Neuron (in vitro differentiated cells): ENCODE measurements at regions not wholly inside any gene's neighbourhood (a gene's known extent, or its start where the extent isn't known, plus 50 kb on each side); places are given as distances from the start of the nearest gene placed in this dataset.
A peak's percentile ranks its signal among the peaks of the same experiment; 100 is the strongest.

Experiments used
- H2AFZ ChIP-seq: one replicate; pipeline ENCODE4 v1.6.1; 2013; ENCODE audit warnings: low read depth, mild to moderate bottlenecking, inconsistent platforms, low read length, moderate library complexity
- H3K27me3 ChIP-seq: one replicate; pipeline ENCODE4 v1.6.1; 2013; ENCODE audit warnings: low read length; ENCODE audit not compliant: insufficient read depth
- H3K36me3 ChIP-seq: one replicate; pipeline ENCODE4 v1.6.1; 2013; ENCODE audit warnings: low read length; ENCODE audit not compliant: insufficient read depth
- H3K4me1 ChIP-seq: one replicate; pipeline ENCODE4 v1.6.1; 2013; ENCODE audit warnings: low read length; ENCODE audit not compliant: insufficient read depth
- H3K4me3 ChIP-seq: 2 replicates; pipeline ENCODE4 v1.5.1; 2013; ENCODE audit warnings: mild to moderate bottlenecking, low read length, moderate library complexity
- H3K9me3 ChIP-seq: one replicate; pipeline ENCODE4 v1.6.1; 2013; ENCODE audit warnings: low read length

DNA sequence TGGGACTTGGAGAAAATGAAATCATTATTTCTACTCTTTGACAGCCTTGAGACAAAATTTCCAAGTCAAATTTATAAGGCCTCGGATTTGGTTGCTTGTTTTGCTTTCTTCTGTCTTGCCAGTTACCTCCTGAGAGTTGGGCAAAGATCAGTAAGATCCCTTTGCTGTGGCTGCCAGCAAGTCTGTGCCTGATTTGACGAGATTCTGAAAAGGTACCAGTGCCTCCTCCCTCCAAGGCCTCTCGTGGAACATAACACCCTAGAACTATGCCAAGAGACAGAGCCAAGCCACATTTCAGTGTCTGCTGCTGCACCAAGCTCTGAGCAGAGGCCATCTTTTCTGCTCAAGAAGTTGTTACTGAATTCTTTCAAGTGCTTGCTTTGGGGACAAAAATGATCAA is 61.0 kb downstream of the GTPBP8 start:
- Histone ChIP-seq H3K36me3 (no peaks in the 10 kb centered on the region), H3K27me3 (no peaks in the 10 kb centered on the region)

DNA sequence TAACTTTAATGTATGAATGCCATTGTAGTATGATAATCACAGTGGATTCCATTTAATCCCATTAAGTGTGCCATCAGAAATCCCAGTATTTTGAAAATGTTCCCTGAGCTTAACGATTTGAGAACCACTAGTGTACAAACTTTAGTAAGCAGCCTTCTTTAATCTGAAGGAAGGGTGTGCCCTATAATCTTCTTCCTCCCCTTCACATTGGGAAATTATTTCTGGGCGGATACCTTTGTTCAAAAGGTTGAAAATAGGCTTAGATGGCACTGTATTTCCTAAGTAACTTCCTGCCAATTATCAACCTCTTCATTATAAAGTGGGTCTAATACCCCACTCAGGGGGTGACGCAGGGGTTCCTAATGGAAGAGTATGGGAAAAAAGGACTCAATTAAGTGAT is 62.4 kb downstream of the GTPBP8 start:
- Histone ChIP-seq H3K4me3 (no peak overlapping the region), H2AFZ (no peak overlapping the region), H3K9me3 (no peaks in the 10 kb centered on the region), H3K36me3 (no peaks in the 10 kb centered on the region), H3K27me3 (no peaks in the 10 kb centered on the region), H3K4me1 (peaks cover 19% of the 10 kb centered on the region)

More for the DNA sequence above, 61.0 kb downstream of the GTPBP8 start:
- Histone ChIP-seq H3K9me3 (peaks cover 2% of the 10 kb centered on the region), H3K4me3 (no peak overlapping the region), H2AFZ (no peak overlapping the region), H3K4me1 (peaks cover 10% of the 10 kb centered on the region)

- Histone ChIP-seq H3K36me3 (no peaks in the 10 kb centered on the region), H3K9me3 (no peaks in the 10 kb centered on the region), H2AFZ (no peak overlapping the region), H3K4me3 (no peak overlapping the region), H3K27me3 (no peaks in the 10 kb centered on the region), H3K4me1 (peaks cover 19% of the 10 kb centered on the region)
These were observed 63.8 kb downstream of the GTPBP8 start for GRCh38 chr3:113054552-113054951.

DNA sequence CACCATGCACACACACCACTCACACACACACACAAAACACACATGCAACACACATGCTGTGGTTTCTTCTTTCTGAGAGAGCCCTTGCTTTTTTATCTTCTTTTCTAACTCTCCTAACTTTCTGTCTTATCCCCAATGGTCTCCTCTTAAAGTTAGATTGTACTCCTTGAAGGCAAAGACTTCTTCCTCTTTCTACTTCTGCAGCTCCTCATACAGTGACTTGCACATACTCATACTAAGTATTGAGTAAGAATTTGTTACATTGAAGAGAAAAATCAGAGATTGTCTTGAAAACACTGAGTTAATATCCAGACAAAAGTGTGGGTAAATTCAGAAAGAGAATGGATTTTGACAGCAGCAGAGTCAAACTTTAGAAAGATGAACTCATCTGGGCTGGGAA is 64.4 kb downstream of the GTPBP8 start:
- H3K4me3 ChIP-seq: no peak overlapping the region
- peaks cover 19% of the 10 kb centered on the region for H3K4me1 ChIP-seq
- H3K27me3 ChIP-seq: no peaks in the 10 kb centered on the region
- H3K36me3 ChIP-seq: no peaks in the 10 kb centered on the region
- H2AFZ ChIP-seq: no peak overlapping the region
- no peaks in the 10 kb centered on the region for H3K9me3 ChIP-seq

GRCh38 chr3:113055961-113056360 is 65.2 kb downstream of the GTPBP8 start:
- Histone ChIP-seq H3K4me3 (no peak overlapping the region), H3K27me3 (no peaks in the 10 kb centered on the region), H2AFZ (no peak overlapping the region), H3K9me3 (no peaks in the 10 kb centered on the region), H3K36me3 (no peaks in the 10 kb centered on the region), H3K4me1 (peaks cover 19% of the 10 kb centered on the region)

- no peaks in the 10 kb centered on the region for H3K27me3 ChIP-seq
- no peaks in the 10 kb centered on the region for H3K9me3 ChIP-seq
- peaks cover 13% of the 10 kb centered on the region for H3K4me1 ChIP-seq
- H3K4me3 ChIP-seq: no peak overlapping the region
- H2AFZ ChIP-seq: peak overlapping the region; percentile 5
- no peaks in the 10 kb centered on the region for H3K36me3 ChIP-seq
These were observed 66.3 kb downstream of the GTPBP8 start for GRCh38 chr3:113057117-113057516.

GRCh38 chr3:113058188-113058587 is 67.4 kb downstream of the GTPBP8 start:
- Histone ChIP-seq H3K9me3 (no peaks in the 10 kb centered on the region), H3K27me3 (no peaks in the 10 kb centered on the region), H3K4me1 (peaks cover 13% of the 10 kb centered on the region), H2AFZ (no peak overlapping the region), H3K36me3 (no peaks in the 10 kb centered on the region), H3K4me3 (no peak overlapping the region)

GRCh38 chr3:113062705-113063104 is 71.9 kb downstream of the GTPBP8 start:
- Histone ChIP-seq H2AFZ (no peak overlapping the region), H3K36me3 (no peaks in the 10 kb centered on the region), H3K27me3 (no peaks in the 10 kb centered on the region), H3K9me3 (peaks cover 4% of the 10 kb centered on the region), H3K4me1 (peaks cover under 1% of the 10 kb centered on the region), H3K4me3 (no peak overlapping the region)

DNA sequence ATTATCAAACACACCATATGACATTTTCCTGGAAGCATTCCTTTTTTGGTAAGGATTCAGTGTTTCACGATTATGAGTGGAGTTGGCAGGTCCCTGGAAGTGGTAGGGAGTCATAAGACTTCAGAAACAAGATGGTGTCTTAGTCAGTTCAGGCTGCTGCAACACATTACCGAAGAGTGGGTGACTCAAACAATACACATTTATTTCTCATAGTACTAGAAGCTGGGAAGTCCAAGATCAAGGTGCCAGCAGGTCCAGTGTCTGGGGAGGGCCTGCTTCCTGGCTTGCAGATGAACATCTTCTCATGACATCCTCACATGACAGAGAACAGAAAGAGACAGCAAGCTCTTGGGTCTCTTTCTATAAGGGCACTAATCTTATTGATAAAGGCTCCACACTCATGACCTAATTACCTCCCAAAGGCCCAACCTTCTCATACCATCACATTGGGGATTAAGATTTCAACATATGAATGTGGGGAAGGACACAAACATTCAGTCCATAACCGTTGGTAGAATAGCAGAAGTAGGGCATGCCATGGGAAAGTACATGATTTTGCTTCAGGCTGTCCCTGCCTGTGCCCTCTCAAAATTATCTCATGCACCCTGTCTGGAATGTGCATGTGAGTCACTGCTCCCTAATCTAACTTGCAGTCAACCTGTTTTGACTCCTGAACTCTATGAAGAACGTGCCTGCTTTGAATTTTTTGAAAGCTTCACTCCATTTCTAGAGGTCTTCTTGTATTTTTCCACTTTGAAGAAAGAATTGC is 72.5 kb downstream of the GTPBP8 start:
- Histone ChIP-seq H3K36me3 (no peaks in the 10 kb centered on the region), H3K4me1 (no peaks in the 10 kb centered on the region), H2AFZ (no peak overlapping the region), H3K27me3 (no peaks in the 10 kb centered on the region), H3K9me3 (peaks cover 4% of the 10 kb centered on the region), H3K4me3 (no peak overlapping the region)

DNA sequence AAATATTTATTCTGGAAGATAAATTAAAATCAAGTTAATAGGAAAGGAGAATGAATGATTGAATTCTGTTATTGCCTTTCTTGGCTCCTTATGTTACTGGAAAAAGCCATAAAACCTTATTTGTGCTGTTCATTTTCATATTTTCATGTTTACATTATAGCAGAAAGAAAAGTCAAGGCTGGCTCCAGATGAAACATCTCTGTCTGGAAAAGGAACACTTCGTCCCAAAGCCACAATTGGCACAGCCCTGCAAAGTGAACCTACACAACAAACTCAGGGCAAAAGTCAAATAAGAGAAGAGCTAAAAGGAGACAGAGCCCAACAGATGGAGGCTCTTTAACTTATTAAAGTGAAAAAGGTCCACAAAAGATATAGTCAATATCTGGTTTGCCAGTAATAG is 73.4 kb downstream of the GTPBP8 start:
- H3K36me3 ChIP-seq: no peaks in the 10 kb centered on the region
- H3K4me1 ChIP-seq: no peaks in the 10 kb centered on the region
- no peak overlapping the region for H3K4me3 ChIP-seq
- peaks cover 4% of the 10 kb centered on the region for H3K9me3 ChIP-seq
- no peak overlapping the region for H2AFZ ChIP-seq
- no peaks in the 10 kb centered on the region for H3K27me3 ChIP-seq

GRCh38 chr3:113065336-113065735 is 74.6 kb downstream of the GTPBP8 start:
- H3K36me3 ChIP-seq: no peaks in the 10 kb centered on the region
- no peak overlapping the region for H3K4me3 ChIP-seq
- H3K27me3 ChIP-seq: no peaks in the 10 kb centered on the region
- H3K9me3 ChIP-seq: peaks cover 4% of the 10 kb centered on the region
- H3K4me1 ChIP-seq: peaks cover 4% of the 10 kb centered on the region
- H2AFZ ChIP-seq: no peak overlapping the region

GRCh38 chr3:113070072-113070640 is 79.4 kb downstream of the GTPBP8 start:
- no peaks in the 10 kb centered on the region for H3K27me3 ChIP-seq

GRCh38 chr3:113070681-113071113 is 79.9 kb downstream of the GTPBP8 start:
- no peak overlapping the region for H2AFZ ChIP-seq

More at GRCh38 chr3:113070072-113070640, 79.4 kb downstream of the GTPBP8 start:
- Histone ChIP-seq H3K4me3 (no peak overlapping the region), H3K4me1 (peaks cover 9% of the 10 kb centered on the region), H3K9me3 (peaks cover 4% of the 10 kb centered on the region), H2AFZ (no peak overlapping the region), H3K36me3 (no peaks in the 10 kb centered on the region)

More at GRCh38 chr3:113070681-113071113, 79.9 kb downstream of the GTPBP8 start:
- no peak overlapping the region for H3K4me3 ChIP-seq
- no peaks in the 10 kb centered on the region for H3K27me3 ChIP-seq
- H3K9me3 ChIP-seq: peaks cover 2% of the 10 kb centered on the region
- H3K4me1 ChIP-seq: peaks cover 9% of the 10 kb centered on the region
- H3K36me3 ChIP-seq: no peaks in the 10 kb centered on the region
